ENCODE measurements at regions not wholly inside any gene's neighbourhood (a gene's known extent, or its start where the extent isn't known, plus 50 kb on each side); places are given as distances from the start of the nearest gene placed in this dataset.

DNA sequence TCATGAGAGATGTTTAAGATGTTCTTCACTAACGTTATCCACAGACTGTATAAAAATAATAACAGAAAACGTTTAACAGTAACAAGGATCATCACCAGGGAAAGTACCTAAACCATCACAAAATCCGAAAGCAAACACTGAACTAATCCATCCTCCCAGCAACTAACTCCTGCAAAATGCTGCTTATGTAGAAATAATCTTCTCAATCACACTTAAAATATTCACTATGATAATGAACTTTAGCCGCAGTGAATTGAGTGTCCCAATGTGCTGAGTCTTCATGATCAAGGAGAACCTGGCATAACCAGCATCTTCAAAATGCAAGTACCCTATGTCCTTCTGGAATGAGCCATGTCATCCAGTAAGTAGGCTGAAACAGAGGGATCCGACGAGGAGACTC is 166.1 kb downstream of the LTN1 start:
- DNase-seq, result no peak

DNA sequence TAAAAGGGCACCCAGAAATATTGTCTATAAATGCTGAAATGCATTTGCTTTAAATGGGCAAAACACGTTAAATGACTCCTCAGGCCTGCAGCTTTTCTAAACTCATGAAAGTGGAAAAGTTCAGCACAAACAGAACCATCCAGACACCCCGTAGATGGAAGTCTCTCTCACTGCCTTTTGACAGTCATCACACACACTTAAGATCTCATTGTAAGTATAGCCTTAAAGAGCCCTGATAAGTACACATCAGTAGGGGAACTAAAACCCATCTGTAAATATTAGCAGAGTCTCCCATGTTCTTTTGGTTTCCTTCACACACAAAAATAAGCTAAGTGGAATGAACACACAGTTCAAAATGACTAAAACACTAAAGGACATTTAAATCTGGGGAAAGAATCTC is 166.7 kb downstream of the LTN1 start:
- no peak for DNase-seq

DNA sequence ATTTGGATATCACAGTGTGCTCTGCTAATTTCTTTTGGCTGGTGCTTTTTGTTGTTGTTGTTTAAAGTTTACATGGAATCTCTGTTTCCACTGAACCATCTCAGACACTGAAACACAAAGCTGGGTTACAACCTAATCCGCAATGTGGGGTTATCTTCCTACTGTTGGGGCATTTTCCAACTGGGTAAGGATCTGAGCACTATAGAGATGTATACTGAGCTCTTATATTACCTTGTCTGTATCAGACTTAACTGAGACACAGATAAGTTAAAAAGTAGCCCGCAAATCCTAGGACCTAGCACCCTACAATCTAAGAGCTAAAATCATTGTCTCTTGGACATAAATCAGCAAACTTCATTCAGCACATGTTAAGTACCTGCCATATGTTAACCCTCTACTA is 169.2 kb downstream of the LTN1 start:
- DNase-seq, result no peak

DNA sequence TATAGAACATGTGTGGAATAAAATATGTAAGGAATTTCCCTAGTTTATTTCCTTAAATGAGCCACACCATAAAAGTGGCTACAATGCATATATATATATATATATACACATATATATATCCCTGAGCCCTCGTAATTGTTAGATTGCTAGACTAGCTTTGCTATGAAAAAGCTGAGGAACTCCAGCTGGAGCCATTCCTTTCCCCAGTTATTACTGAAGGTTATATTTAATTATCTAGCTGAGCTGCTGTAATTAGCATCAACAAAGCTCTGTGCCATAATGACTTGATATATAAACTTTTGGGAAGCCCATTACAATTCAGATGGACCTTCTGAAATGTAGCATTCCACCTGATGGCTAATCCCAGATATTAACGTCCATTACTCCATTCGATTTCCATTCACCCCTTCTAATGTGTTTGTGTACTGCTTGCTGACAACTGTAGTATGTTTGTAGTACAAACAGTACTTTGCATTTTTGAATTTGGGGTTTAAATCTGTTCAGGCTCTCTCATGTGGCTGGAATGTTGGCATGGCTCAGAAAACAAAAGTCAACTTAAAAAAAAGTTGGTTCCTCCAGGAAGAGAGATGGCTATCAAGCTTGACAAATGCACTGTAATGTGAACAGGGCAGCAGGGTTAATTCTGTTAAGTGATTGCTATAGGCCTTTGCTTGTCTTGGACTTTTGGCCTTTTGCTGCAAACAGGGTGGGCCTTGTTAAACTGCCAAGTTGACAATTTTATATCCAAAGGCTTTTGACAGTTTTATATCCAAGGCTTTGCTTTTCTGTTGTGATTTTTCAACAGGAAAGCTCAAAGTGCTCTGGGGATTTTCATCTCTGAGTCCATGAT is 170.0 kb downstream of the LTN1 start:
- DNase-seq, result no peak

DNA sequence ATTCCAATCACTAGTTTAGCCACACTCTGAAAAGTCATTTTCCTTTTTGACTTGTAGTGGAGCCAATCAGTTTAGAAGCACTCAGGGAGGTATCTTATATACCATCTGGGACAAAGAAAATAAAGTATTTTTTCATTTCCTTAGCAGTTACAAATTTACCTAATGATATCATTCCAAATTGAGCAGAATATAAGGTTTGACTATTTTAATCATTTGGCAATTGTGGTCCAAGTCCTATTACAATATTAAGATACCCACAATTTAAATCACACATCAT is 170.6 kb downstream of the LTN1 start:
- no peak for DNase-seq

DNA sequence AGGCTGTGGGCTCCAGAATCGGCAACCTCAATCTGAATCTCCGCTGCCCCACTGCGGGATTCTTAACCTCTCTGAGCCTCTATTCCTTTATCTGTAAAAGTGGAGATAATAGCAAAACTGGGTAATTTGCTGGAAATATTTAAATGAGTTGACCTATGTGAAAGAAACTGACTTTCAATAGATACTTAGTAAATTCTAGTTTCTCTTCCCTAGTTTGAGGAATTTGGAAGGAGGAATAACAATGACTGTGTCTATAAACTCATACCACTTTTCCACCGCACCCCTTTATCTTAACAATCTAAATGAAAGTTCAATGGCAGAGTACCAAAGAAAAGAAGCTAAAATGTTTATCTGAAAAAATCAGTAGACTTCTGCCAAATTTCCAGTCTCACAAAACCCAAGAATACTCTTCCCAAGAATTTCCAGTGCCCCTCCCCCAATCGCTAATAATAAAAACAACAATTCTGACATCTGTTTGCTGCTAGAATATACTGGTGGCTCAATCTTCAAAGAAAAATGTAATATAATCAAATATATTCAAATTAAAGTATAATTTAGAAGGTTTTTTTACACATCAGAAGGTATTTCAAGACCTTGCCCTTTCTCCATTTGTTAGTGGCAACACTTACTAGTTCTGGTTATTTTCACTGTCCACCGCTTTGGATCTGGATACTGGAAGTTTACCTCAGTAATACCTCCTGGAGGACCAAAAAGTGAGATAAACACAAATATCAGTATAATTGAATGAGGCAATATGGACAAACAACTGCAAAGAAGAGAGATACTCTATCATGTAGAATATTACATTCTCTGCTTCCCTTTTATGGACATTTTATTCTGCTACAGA is 171.2 kb downstream of the LTN1 start:
- DNase-seq, result no peak

DNA sequence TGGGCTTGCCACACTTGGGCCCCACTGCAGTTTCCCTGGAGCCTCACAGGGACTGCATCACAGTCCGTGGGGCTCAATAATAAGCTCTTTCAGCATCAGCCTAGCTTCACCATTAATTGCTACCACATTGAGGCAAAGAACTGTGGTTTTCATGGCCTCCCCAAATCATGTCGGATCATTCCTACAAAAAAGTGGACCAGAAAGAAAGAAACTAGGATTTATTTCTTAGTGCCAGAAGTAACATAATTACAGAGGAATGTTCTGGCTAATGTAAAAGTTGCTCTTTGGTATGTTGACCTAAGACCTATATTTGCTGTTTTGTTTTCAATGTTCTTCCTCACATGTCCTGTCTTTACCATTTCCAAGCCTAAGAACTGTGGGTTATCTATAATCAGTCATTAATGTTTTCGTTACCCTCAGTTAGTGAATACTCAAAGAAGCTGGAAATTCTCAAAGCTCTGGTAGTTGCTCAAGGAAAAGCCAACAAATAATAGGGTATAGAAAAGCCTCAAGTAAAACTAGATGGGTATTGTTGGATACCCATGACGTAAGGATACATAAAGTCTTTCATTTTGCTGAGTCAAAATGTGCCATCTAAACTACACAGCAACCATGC is 173.9 kb downstream of the LTN1 start:
- DNase-seq, result no peak

DNA sequence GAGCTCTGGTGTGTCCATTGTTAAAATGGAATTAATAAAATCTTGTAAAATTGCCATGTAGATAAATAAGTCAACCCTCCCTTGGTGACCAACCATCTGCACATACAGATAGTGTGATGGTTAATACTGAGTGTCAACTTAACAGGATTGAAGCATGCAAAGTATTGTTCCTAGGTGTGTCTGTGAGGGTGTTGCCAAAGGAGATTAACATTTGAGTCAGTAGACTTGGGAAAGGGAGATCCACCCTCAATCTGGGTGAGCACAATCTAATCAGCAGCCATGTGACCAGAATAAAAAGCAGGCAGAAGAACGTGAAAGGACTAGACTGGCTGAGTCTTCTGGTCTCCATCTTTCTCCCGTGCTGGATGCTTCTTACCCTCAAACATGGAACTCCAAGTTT is 174.8 kb downstream of the LTN1 start:
- DNase-seq, result no peak

DNA sequence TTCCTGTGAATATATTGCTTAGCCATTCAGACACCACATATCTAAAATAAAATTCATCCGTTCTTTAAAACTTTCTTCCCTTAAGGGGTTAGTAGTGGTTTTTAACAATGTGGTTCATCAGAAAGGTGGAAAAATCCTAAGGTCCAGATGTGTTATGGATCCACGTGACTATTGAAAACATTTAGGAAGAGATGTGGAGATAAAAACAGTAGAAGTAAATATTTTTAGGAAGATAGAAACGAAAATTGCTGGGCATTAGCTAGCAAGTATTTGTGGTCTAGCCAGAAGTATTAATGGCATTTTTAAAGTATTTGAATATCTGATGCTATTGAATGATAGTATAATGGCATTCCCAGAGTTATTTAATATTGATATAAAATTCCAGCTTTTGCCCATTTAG is 180.8 kb downstream of the LTN1 start:
- no peak for DNase-seq

DNA sequence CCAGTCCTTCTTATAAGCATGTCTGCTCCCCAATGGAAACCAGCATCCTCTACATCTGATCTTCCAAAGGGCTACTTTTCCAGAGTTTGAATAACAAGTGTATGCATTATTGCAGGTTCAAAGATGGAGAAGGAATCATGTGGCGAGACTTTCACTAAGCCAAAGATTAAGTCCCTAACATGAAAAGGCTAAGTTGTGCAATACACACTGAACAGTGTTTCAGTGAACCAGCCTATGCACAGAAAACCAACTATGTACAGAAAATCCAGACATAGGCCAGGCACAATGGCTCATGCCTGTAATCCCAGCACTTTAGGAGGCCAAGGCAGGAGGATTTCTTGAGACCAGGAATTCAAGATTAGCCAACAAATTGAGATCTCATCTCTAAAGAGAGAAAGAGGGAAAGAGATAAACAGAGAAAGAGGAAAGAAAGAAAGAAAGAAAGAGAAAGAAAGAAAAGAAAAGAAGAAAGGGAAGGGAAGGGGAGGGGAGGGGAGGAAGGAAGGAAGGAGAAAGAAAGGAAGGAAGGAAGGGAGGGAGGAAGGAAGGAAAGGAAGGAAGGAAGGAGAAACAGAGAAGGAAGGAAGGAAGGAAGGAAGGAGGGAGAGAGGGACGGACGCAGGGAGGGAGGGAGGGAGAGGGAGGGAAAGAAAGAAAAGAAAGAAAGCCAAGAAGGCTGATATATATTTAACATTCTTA is 181.7 kb downstream of the LTN1 start:
- no peak for DNase-seq

DNA sequence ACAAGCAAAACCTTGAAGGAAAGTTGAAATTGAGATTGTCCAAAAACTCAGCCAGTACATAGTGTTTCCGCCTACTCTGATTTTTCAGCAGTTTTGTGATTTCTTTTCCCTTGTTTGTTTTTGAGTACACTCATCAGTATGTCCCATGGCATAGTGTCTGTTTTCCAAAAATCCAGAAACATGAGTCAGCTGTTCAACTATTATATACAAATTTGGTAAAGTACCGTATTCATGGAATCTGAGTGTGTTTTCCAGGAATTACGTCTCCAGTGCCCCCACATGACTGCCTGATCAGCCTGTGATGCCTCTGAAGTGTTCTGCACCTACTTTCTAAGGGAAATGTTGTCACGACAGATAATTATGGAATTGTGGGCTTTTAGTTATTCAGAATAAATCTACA is 186.8 kb downstream of the LTN1 start:
- no peak for DNase-seq

DNA sequence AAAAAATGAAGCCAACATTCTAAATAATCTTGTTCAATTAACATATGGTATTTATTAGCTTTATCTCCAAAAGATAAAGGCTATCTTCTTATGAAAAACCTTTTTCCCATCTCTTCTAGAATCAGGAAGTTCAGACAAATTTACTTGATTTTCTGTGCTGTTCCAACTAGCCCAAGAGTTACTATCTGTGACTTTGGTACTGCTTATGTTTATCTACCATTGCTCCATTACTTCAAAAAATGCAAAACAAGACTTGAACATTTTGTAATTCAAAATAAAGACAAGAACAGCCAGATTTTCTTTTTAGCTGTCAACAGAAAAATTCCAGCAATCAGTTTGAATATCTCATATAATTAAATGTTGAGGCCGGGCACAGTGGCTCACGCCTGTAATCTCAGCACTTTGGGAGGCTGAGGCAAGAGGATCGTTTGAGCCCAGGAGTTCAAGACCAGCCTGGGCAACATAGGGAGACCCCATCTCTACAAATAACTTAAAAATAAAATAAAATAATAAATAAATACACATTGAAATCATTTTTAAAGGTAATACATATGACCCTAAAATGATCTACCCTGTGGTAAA is 188.5 kb downstream of the LTN1 start:
- no peak for DNase-seq

DNA sequence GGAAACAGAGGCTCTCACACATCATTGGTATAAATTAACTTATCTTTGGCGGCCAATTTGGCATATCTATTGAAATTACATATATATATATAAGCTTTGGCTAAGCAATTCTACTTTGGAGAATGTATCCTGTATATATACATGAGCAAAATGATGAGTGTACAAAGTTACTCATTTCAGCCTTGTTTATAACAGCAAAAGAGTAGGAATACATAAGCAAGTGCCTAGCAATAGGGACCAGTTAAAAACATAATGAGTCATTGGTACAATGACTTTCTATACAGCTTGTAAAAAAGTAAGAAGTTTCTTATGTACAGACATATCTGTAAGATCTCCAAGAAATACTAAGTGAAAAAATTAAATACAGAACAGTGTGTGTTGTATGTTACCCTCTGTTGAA is 190.8 kb downstream of the LTN1 start:
- DNase-seq, result no peak

DNA sequence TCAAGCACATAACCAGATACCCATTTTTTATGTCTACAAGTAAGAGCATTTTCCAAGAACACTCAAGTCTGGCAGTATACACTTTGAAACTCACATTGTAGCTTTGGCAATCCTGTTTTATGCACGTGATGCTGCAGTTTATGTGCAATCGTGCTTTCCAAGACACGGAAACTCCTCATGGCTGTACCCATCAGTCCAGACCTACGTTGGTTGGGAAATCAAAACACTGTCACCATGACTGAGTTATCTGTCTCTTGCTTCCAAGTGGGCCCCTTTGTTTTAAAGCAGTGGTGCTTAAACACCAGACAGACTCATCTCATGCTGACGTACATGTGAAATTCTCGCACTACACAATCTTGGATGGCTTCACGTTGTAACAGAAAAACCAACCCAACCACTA is 192.8 kb downstream of the LTN1 start:
- DNase-seq, result no peak

DNA sequence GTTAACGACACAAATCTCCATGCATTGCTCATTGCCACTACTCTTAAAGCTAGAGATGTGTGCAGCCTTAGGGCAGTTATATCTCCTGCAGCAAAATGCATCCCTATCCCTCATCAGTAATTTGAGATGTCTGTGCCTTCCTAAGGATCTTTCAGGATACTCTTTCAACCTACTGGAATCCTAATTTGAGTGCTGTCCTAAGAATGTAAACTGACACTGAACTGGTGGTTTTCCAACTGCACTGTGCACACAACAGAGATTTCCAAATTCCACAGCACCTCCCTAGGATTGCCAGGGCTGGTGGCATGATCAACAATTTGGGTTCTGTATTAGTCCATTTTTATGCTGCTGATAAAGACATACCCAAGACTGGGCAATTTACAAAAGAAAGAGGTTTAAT is 193.9 kb downstream of the LTN1 start:
- no peak for DNase-seq

DNA sequence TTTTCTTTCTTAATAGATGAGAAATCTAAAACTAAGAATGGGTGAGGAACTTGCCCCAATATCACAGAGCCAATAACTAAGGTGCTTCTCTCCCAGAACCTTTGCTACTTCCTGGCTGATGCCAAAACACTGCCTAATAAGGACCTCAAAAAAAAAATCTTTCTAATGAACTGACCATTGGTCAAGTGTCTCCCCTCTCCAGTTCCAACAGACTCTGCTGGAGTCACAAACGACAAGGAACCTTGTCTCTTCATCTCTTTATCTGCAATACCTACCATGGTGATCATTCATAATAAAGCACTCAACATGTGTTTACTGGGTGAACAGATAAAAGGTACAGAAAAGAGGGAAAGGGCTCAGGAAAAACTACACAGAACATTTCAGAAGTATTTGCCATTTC is 197.4 kb downstream of the LTN1 start:
- DNase-seq, result no peak

DNA sequence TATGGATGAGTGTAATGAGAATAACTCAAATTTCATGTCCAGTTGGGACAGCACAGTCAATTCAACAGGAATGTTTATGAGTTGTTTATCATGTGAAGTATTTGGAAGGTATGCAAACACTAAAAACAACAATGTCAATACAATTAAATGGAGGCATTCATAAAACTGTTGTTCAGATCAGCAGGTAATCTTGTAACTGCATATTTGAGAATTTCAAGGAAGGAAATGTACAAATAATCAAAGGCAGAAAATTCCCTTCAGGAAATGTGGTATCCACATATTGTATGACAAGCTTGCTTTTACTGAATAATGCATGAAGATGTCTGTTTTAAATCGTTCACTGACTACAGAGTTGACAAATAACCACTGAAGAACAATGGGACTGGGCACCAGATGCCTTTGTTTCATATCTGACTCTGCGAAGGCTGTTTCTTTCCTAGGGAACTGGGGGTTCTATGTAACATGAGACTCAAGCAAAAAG is 198.3 kb downstream of the LTN1 start:
- no peak for DNase-seq

DNA sequence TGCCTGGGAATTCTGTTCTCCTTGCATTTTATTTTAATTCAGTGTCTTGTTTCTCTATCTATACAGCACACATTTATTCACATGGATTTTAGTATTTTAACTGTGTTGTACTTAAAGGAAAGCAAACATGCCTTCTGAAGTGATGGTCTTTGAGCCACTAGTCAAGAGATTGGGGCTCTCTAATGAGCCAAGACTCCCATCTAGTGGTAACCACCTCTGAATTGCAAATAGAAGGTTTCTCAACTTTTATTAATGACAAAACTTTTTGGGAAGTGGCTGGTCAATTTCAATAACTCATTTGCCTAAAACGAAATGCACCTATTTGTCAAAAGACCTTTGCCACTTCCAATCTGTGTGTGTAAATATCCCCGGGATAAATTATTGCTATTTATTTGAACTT is 199.6 kb downstream of the LTN1 start:
- no peak for DNase-seq

DNA sequence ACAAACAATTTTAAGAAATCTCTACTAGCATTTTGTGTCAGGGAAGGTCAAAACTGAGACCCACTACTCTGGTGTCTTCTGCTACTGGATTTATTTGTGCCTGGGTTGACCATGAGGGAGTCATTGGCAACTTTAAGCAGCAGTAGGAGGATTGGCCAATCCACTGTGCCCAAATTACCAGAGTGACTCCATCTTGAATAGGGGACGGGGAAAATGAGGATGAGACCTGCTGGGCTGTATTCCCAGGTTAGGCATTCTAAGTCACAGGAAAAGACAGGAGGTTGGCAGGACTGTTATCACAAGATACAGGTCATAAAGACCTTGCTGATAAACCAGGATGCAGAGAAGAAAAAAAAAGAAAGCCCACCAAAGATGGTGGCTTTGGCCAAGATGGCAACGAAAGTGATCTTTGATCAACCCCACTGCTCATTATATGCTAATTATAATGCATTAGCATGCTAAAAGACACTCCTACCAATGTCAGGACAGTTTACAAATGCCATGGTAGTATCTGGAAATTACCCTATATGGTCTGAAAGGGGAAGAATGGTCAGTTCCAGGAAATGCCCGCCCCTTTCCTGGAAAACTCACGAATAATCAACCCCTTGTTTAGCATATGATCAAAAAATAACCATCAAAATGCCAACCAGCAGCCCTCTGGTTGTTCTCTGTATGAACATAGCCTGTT is 200.9 kb downstream of the LTN1 start:
- no peak for DNase-seq

DNA sequence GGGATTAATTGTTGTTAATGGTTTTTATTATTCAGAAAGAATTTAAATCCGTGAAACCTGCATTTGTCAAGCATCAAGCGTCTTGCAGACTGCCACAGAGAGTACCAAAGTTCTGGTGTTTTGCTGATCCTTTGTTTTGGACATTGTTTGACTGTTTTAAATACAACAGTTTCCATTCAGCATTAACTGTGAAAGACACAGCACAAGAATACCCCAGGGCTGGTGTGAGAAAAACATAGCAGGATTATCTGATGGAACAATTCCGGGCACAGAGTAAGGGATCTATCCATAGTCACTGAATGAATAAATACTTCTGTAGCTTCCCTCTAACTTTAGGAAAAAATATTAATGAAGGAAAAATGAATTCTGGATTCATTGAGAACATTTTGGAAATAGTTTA is 202.3 kb downstream of the LTN1 start:
- no peak for DNase-seq

DNA sequence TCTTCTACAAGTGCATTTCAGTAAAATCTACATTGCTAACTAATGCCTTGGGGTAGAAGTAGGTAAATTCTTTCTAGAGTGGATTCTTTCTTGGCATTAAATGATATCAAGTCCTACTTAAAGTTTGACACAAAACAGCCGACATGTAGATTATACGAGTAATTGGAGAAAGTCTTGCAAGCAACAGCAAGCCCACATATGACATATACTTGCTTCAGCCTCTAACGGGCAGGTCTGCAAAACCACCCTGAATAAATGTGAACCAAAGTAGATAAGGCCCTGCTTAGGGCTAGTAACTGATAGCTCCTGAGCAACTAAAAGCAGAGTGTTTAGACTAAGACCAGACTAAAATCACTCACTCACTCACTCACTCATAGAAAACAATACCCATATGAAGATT is 203.2 kb downstream of the LTN1 start:
- no peak for DNase-seq

DNA sequence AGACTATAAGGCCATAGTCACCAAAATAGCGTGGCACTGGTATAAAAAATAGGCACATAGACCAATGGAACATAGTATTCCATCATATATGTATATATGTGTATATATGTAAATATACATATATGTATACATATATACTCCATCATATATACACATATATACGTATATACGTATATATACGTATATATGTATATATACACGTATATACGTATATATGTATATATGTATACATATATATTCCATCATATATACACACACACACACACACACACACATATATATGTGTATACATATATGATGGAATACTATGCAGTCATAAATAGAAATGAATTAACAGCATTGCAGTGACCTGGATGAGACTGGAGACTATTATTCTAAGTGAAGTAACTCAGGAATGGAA is 204.6 kb downstream of the LTN1 start:
- DNase-seq, result no peak

Measured in NCI-H2029 treated with DMSO at 0.1 percent for 48 hours (cell line).